ENCODE measurements at regions not wholly inside any gene's neighbourhood (a gene's known extent, or its start where the extent isn't known, plus 50 kb on each side); places are given as distances from the start of the nearest gene placed in this dataset.
"Not testable (repeated sequence)": the region's sequence is repeated elsewhere in the genome, so short reads cannot be mapped to it uniquely, and the experiment has no call there.

DNA sequence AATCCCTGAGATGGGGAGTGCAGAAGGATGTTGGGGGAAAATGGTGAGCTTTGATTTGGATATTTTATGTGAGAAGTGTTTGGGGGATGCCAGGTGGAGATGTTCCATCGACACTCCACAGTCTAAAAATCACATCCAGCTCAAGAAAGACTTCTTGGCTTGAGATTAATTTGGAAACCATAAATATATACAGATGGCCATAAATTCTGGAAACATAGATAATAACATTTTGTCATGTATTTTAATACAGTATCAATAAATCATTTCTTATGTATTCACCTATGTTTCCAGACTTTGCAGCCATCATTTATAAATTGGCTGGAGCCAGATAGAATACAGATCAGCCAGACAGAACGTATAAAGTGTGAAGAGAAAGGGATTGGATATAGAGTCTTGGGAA is 245.5 kb upstream of the DDHD1 start:
- Histone ChIP-seq H3K4me3 (no peak overlapping the region), H3K4me1 (no peaks in the 10 kb centered on the region), H3K9me3 (no peaks in the 10 kb centered on the region), H3K27me3 (no peaks in the 10 kb centered on the region), H3K36me3 (no peaks in the 10 kb centered on the region), H3K27ac (no peak overlapping the region)
- 41% methylated on average over 2 of the region's 2 CpGs for WGBS (ENCODE audit: insufficient coverage, low coverage, low lambda C conversion rate, missing lambda C conversion rate)
- TF ChIP-seq, protein P1, sequence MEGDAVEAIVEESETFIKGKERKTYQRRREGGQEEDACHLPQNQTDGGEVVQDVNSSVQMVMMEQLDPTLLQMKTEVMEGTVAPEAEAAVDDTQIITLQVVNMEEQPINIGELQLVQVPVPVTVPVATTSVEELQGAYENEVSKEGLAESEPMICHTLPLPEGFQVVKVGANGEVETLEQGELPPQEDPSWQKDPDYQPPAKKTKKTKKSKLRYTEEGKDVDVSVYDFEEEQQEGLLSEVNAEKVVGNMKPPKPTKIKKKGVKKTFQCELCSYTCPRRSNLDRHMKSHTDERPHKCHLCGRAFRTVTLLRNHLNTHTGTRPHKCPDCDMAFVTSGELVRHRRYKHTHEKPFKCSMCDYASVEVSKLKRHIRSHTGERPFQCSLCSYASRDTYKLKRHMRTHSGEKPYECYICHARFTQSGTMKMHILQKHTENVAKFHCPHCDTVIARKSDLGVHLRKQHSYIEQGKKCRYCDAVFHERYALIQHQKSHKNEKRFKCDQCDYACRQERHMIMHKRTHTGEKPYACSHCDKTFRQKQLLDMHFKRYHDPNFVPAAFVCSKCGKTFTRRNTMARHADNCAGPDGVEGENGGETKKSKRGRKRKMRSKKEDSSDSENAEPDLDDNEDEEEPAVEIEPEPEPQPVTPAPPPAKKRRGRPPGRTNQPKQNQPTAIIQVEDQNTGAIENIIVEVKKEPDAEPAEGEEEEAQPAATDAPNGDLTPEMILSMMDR (IDR thresholded peaks at IDR 0.05), result no peak
- no peak for TF ChIP-seq POLR2A (IDR thresholded peaks at IDR 0.05)
- intact Hi-C loops (cut with DNase I), result no loop called here
- no peak for ATAC-seq
- DNase-seq, result no peak

DNA sequence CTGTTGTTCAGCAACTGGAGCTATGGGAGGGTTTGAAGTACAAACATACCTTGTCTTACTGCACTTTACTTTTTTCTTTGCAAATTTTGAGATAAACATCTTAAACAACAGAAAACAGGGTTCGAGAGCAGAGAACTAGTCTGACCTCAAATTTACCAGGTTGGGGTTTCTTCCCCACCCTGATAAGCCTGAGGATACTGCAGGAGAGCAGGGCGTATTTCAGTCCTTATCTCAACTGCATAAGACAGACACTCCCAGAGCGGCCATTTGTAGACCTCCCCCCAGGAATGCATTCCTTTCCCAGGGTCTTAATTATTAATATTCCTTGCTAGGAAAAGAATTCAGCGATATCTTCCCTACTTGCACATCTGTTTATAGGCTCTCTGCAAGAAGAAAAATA is 242.1 kb upstream of the DDHD1 start:
- H3K4me1 ChIP-seq; H3K27me3 ChIP-seq; ATAC-seq; H3K36me3 ChIP-seq; DNase-seq; H3K4me3 ChIP-seq; H3K9me3 ChIP-seq; intact Hi-C loops (cut with DNase I); H3K27ac ChIP-seq: not testable (repeated sequence)
- WGBS (ENCODE audit: insufficient coverage, low coverage, low lambda C conversion rate, missing lambda C conversion rate), result 73% methylated on average over 4 of the region's 4 CpGs

- TF ChIP-seq POLR2A (IDR thresholded peaks at IDR 0.05), result no peak
- TF ChIP-seq, protein P1 (IDR thresholded peaks at IDR 0.05), result no peak
- H3K27me3 ChIP-seq, result no peaks in the 10 kb centered on the region
- no peak for ATAC-seq
- DNase-seq, result no peak
- no peaks in the 10 kb centered on the region for H3K36me3 ChIP-seq
- no peaks in the 10 kb centered on the region for H3K9me3 ChIP-seq
- 72% methylated on average over 4 of the region's 4 CpGs for WGBS (ENCODE audit: insufficient coverage, low coverage, low lambda C conversion rate, missing lambda C conversion rate)
- H3K4me3 ChIP-seq, result no peak overlapping the region
- intact Hi-C loops (cut with DNase I), result no loop called here
- no peak overlapping the region for H3K27ac ChIP-seq
- no peaks in the 10 kb centered on the region for H3K4me1 ChIP-seq
Observed at GRCh38 chr14:53391631-53392285, 238.6 kb upstream of the DDHD1 start.

- no peaks in the 10 kb centered on the region for H3K9me3 ChIP-seq
Observed at GRCh38 chr14:53391156-53391555, 238.0 kb upstream of the DDHD1 start.

DNA sequence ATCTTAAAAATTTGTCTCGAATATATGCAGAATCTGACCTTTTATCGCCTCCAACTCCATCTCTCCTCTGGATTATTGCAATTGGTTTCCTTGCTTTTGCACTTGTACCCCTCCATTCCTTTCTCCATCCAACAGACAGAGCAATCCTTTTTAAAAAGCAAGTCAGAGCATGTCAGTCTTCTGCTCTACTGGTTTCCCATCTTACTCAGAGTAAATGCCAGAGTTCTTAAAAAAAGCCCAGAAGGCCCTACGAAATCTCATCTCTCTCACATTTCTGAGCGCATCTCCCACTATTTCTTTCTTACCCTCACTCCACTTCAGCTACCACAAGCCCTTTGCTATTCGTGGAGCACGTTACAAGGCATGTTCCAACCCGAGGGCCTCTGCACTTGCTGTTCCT is 236.9 kb upstream of the DDHD1 start:
- H3K27ac ChIP-seq, result no peak overlapping the region
- TF ChIP-seq, protein P1 (IDR thresholded peaks at IDR 0.05), result no peak
- TF ChIP-seq POLR2A (IDR thresholded peaks at IDR 0.05), result no peak
- ATAC-seq (no peak), DNase-seq (no peak)
- no peaks in the 10 kb centered on the region for H3K27me3 ChIP-seq
- 74% methylated on average over 7 of the region's 7 CpGs for whole genome bisulfite sequencing (ENCODE audit: insufficient coverage, low coverage, low lambda C conversion rate, missing lambda C conversion rate)
- no peaks in the 10 kb centered on the region for H3K36me3 ChIP-seq
- no peak overlapping the region for H3K4me3 ChIP-seq
- H3K9me3 ChIP-seq, result no peaks in the 10 kb centered on the region
- no peaks in the 10 kb centered on the region for H3K4me1 ChIP-seq
- intact Hi-C loops (cut with DNase I), result no loop called here

More at GRCh38 chr14:53391156-53391555, 238.0 kb upstream of the DDHD1 start:
- no peaks in the 10 kb centered on the region for H3K27me3 ChIP-seq
- H3K36me3 ChIP-seq, result no peaks in the 10 kb centered on the region
- H3K4me3 ChIP-seq, result no peak overlapping the region
- no peak overlapping the region for H3K27ac ChIP-seq
- H3K4me1 ChIP-seq, result no peaks in the 10 kb centered on the region
- DNase-seq (no peak), ATAC-seq (no peak)
- 37% methylated on average over 2 of the region's 2 CpGs for WGBS (ENCODE audit: insufficient coverage, low coverage, low lambda C conversion rate, missing lambda C conversion rate)
- TF ChIP-seq POLR2A (IDR thresholded peaks at IDR 0.05), result no peak
- TF ChIP-seq, protein P1 (IDR thresholded peaks at IDR 0.05), result no peak
- intact Hi-C loops (cut with DNase I), result no loop called here
